Upper lobe of left lung (tissue), 6 donors: ENCODE measurements at regions not wholly inside any gene's neighbourhood (a gene's known extent, or its start where the extent isn't known, plus 50 kb on each side); places are given as distances from the start of the nearest gene placed in this dataset.
A peak's percentile ranks its signal among the peaks of the same experiment; 100 is the strongest.

Experiments used
- ATAC-seq, 2 donors: fragments of 200-7000 bp; cut with Tn5 transposase; one replicate each; pipeline ENCODE4 v1.9.1; 2022; ENCODE audit warnings: mild to moderate bottlenecking in 2 of 2, moderate library complexity in 2 of 2; ENCODE audit not compliant: low FRiP score in 2 of 2
- DNase-seq, 2 donors: peaks; one replicate each; pipeline ENCODE4 v3.0.0-alpha.2; 2019 to 2020
- H3K27ac ChIP-seq, 4 donors: fragments of 200-600 bp; sonication (generic); one replicate each; pipeline ENCODE4 v1.5.1; 2016 to 2019
- H3K27me3 ChIP-seq, 4 donors: fragments of 200-600 bp; sonication (generic); one replicate each; pipeline ENCODE4 v1.5.1; 2017 to 2019
- H3K36me3 ChIP-seq, 4 donors: fragments of 200-600 bp; sonication (generic); one replicate each; pipeline ENCODE4 v1.5.1; 2016 to 2019
- H3K4me1 ChIP-seq, 4 donors: fragments of 200-600 bp; sonication (generic); one replicate each; pipeline ENCODE4 v1.5.1; 2018 to 2019
- H3K4me3 ChIP-seq, 4 donors: fragments of 200-600 bp; sonication (generic); one replicate each; pipeline ENCODE4 v1.5.1; 2017 to 2019; ENCODE audit warnings: mild to moderate bottlenecking in 2 of 4, moderate library complexity in 1 of 4
- H3K9me3 ChIP-seq, 4 donors: fragments of 200-600 bp; sonication (generic); one replicate each; pipeline ENCODE4 v1.5.1; 2018 to 2019
- EP300 ChIP-seq, 4 donors: sonication (generic); formaldehyde crosslinking; IDR thresholded peaks; one replicate each; pipeline ENCODE4 v1.5.1; 2017; ENCODE audit warnings: antibody characterized with exemption in 4 of 4, control low read depth in 2 of 4
- POLR2A ChIP-seq, 4 donors: fragments of 450-650 bp; IDR thresholded peaks; one replicate each; pipeline ENCODE4 v1.5.1; 2016 to 2017; ENCODE audit warnings: antibody characterized with exemption in 4 of 4, mild to moderate bottlenecking in 2 of 4
- POLR2AphosphoS5 ChIP-seq, 2 donors: sonication (generic); formaldehyde crosslinking; IDR thresholded peaks; one replicate each; pipeline ENCODE4 v1.5.1; 2017; ENCODE audit warnings: antibody characterized with exemption in 2 of 2
- WGBS, 2 donors: methylation state at CpG; one replicate each; pipeline ENCODE4 v1.1.5; 2017 to 2018; 5-methylcytosine and 5-hydroxymethylcytosine counted together
- TF ChIP-seq, protein P1 (sequence below), 6 experiments: fragments of 450-650 bp in 4 of 6; fragments of 200-600 bp in 2 of 6; sonication (generic) in 2 of 6; IDR thresholded peaks; one replicate each; pipeline ENCODE4 v1.5.1; 2016 to 2019; ENCODE audit warnings: antibody characterized with exemption in 6 of 6
- donor health status: DM: no; HTN: no; CAD: no; lungs with moderate emphysema.
- donor health status: DM: no; HTN: yes; CAD: no; lungs with severe emphysema.

DNA sequence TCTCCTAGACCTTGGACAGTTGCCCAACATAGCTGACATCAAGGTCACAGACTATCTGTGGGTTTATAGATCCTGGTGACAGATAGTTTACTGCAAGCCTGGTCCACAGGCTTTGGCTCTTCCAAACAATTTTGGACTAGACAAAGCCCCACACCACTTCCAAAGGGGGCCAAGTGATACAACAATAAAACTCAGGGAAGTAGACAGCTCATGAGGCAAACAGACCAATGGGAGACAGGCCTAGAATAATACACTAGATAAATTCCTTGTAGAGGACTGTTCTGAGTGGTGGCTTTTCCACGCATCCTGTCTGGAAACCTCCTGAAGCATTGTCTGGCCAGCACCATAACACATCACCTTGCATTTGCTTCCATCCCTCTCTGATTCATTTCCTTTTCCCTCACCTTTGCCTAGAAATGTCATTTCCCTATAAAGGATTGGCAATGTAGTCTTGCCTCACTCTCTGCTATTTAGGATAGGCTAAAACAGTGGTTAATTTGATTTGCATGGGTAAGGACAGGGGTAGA, 284.2 kb downstream of the POU4F1 start:
- no peak overlapping the region for H3K4me3 ChIP-seq
- no peak overlapping the region for H3K27ac ChIP-seq
- H3K36me3 ChIP-seq, result no peaks in the 10 kb centered on the region
- no peaks in the 10 kb centered on the region for H3K27me3 ChIP-seq
- no peak for DNase-seq
- WGBS, 2 donors, result 65 to 91% methylated on average over 1 of the region's 1 CpG
- no peaks in the 10 kb centered on the region for H3K4me1 ChIP-seq
- no peaks in the 10 kb centered on the region for H3K9me3 ChIP-seq
- no peak for ATAC-seq
- TF ChIP-seq POLR2A (IDR thresholded peaks at IDR 0.05) (no peak), EP300 (IDR thresholded peaks at IDR 0.05) (no peak), POLR2AphosphoS5 (IDR thresholded peaks at IDR 0.05) (no peak)
- TF ChIP-seq, protein P1, sequence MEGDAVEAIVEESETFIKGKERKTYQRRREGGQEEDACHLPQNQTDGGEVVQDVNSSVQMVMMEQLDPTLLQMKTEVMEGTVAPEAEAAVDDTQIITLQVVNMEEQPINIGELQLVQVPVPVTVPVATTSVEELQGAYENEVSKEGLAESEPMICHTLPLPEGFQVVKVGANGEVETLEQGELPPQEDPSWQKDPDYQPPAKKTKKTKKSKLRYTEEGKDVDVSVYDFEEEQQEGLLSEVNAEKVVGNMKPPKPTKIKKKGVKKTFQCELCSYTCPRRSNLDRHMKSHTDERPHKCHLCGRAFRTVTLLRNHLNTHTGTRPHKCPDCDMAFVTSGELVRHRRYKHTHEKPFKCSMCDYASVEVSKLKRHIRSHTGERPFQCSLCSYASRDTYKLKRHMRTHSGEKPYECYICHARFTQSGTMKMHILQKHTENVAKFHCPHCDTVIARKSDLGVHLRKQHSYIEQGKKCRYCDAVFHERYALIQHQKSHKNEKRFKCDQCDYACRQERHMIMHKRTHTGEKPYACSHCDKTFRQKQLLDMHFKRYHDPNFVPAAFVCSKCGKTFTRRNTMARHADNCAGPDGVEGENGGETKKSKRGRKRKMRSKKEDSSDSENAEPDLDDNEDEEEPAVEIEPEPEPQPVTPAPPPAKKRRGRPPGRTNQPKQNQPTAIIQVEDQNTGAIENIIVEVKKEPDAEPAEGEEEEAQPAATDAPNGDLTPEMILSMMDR (IDR thresholded peaks at IDR 0.05), result no peak

DNA sequence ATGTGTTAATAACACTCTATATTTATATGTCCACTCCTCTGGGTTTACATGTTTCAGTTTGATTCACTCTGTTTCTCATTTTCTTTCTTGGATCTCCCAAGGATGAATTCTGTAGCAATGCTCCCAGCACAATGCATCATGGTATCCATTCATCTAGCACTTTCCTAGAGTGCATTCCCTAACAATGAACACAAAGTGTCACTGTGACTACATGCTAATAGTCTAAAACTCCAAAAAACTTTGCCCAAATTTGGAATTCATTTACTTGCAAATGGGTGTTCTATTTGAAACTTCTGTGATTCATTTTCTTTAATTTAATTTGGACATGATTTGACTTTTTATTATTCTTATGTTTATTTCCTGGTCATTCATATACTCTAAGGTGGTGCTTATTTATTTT, 286.3 kb downstream of the POU4F1 start:
- no peak overlapping the region for H3K27ac ChIP-seq
- H3K9me3 ChIP-seq, result no peaks in the 10 kb centered on the region
- DNase-seq (no peak), ATAC-seq (no peak)
- H3K27me3 ChIP-seq, result no peaks in the 10 kb centered on the region
- no peaks in the 10 kb centered on the region for H3K36me3 ChIP-seq
- no peak overlapping the region for H3K4me3 ChIP-seq
- TF ChIP-seq, protein P1 (IDR thresholded peaks at IDR 0.05), result peak in 1 of 6 experiments; percentile 9
- no peak for TF ChIP-seq POLR2AphosphoS5 (IDR thresholded peaks at IDR 0.05)
- no peak for TF ChIP-seq EP300 (IDR thresholded peaks at IDR 0.05)
- TF ChIP-seq POLR2A (IDR thresholded peaks at IDR 0.05), result no peak
- H3K4me1 ChIP-seq, result no peaks in the 10 kb centered on the region

DNA sequence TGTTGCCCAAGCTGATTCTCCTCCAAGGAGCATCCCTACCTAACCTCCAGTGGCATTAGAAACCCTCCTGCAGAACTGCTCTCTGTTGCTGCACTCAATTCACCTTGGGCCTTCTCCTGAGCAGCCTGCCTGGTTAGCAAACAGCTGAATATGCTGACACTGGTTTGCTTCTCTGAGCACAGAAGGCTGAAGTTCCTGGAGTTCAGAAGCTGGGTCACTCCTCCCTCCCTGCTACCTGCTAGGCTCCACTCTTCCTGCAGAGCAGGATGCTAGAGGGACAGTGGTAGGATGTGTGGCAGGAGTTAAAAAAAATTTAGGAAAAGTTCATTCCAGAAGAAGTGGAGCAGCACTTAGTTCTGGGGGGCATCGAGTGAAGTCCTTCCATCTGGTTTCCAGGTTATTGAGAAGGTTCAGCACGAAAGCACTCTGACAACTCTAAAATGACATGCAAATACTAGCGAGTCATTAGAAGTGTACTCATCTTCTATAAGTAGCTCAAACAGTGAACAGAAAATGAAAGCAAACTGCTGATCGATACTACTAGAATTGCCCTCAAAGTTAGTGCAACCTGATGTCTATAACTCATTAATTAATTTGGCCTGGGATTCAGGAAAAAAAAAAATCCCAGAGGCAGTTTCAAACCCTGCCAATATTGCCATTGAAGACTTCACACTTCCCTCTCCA, 293.7 kb downstream of the POU4F1 start:
- Histone ChIP-seq H3K4me3 (no peak overlapping the region), H3K9me3 (no peaks in the 10 kb centered on the region), H3K4me1 (no peaks in the 10 kb centered on the region), H3K27ac (no peak overlapping the region), H3K27me3 (no peaks in the 10 kb centered on the region), H3K36me3 (no peaks in the 10 kb centered on the region)
- WGBS, 2 donors, result 75 to 81% methylated on average over 4 of the region's 4 CpGs
- no peak for ATAC-seq
- no peak for TF ChIP-seq POLR2A (IDR thresholded peaks at IDR 0.05)
- TF ChIP-seq POLR2AphosphoS5 (IDR thresholded peaks at IDR 0.05), result no peak
- TF ChIP-seq EP300 (IDR thresholded peaks at IDR 0.05), result no peak
- TF ChIP-seq, protein P1 (IDR thresholded peaks at IDR 0.05), result no peak
- no peak for DNase-seq

DNA sequence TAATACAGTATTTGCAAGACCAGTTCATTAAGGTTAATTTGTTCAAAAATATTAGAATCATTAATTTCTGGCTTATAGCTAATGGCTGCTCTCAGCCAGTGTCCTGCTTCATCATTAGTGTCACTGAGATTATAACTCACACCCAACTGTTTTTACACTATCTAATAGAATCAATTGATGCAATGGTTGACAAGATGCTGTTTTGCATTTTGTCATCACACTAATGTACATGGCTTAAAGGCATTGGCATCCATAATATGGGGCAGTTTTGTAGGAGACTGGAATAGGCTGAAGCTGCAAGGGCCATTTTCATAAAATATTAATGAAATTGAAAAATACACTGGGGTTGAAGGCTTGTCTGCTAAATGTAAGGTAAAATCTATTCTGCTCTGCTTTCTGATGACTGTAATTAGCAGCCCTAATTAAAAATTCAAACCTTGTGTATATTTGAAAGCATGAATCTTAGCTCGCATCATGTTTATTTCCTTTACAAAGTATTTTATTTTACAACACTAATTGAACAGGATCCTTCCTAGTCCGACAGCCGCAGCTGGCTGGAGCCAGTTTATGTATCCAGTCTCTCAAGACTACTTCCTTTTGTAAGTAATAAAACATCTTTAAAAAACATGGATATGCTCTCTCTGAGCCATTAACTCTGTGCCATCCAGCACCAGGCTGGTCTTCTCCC, 296.7 kb downstream of the POU4F1 start:
- no peak for DNase-seq
- Histone ChIP-seq H3K9me3 (no peaks in the 10 kb centered on the region), H3K27me3 (no peaks in the 10 kb centered on the region)

More for the DNA sequence above, 296.7 kb downstream of the POU4F1 start:
- no peak overlapping the region for H3K27ac ChIP-seq
- no peaks in the 10 kb centered on the region for H3K36me3 ChIP-seq
- no peaks in the 10 kb centered on the region for H3K4me1 ChIP-seq
- no peak for ATAC-seq
- TF ChIP-seq POLR2A (IDR thresholded peaks at IDR 0.05) (no peak), EP300 (IDR thresholded peaks at IDR 0.05) (no peak), POLR2AphosphoS5 (IDR thresholded peaks at IDR 0.05) (no peak)
- TF ChIP-seq, protein P1 (IDR thresholded peaks at IDR 0.05), result no peak
- no peak overlapping the region for H3K4me3 ChIP-seq
- WGBS, 2 donors, result 58 to 62% methylated on average over 3 of the region's 3 CpGs
